ENCODE measurements at regions not wholly inside any gene's neighbourhood (a gene's known extent, or its start where the extent isn't known, plus 50 kb on each side); places are given as distances from the start of the nearest gene placed in this dataset.

GRCh38 chr4:122679946-122680345 lies 52.6 kb upstream of the BBS12 start:
- TF ChIP-seq CTCF (IDR thresholded peaks at IDR 0.05) = no peak
- TF ChIP-seq POLR2A (IDR thresholded peaks at IDR 0.05; ENCODE audit: low read length) = no peak
- no peak for TF ChIP-seq E2F6 (IDR thresholded peaks at IDR 0.05; ENCODE audit: borderline replicate concordance, low read depth)
- no peak for TF ChIP-seq CHD4 (IDR thresholded peaks at IDR 0.05; ENCODE audit: borderline replicate concordance)
- TF ChIP-seq RAD21 (conservative IDR thresholded peaks at IDR 0.05 in 1 of 2, IDR thresholded peaks at IDR 0.05 in 1 of 2) = no peak

Data from A549 (cell line).